HEK293T (cell line): ENCODE measurements at regions not wholly inside any gene's neighbourhood (a gene's known extent, or its start where the extent isn't known, plus 50 kb on each side); places are given as distances from the start of the nearest gene placed in this dataset.

Experiments
- BHLHE40 ChIP-seq: fragments of 450-650 bp; IDR thresholded peaks from 2 replicates; pipeline ENCODE4 v1.6.1; 2016; ENCODE audit warnings: mild to moderate bottlenecking, moderate library complexity, borderline replicate concordance
- FOXA1 ChIP-seq: fragments of 450-650 bp; IDR thresholded peaks from 2 replicates; pipeline ENCODE4 v1.6.1; 2016; ENCODE audit warnings: mild to moderate bottlenecking
- FOXK2 ChIP-seq: fragments of 450-650 bp; IDR thresholded peaks from 2 replicates; pipeline ENCODE4 v1.6.1; 2016; ENCODE audit warnings: mild to moderate bottlenecking
- SUZ12 ChIP-seq: fragments of 450-650 bp; IDR thresholded peaks from 2 replicates; pipeline ENCODE4 v1.6.1; 2016; ENCODE audit warnings: mild to moderate bottlenecking

DNA sequence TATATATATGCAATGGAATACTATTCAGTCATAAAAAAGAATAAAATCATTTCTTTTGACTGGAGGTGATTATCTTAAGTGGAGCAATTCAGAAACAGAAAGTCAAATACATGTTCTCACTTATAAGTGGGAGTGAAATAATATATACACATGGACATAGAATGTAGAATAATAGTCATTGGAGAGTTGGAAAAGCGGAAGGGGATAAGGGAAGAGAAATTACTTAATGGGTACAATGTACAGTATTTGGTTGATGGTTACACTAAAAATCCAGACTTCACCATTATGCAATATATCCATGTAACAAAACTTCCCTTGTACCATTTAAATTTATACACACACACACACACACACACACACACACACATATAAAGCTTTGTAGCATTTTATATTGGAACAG, 84.3 kb downstream of the RAP2B start:
- TF ChIP-seq FOXA1 (no peak), SUZ12 (no peak), BHLHE40 (no peak), FOXK2 (no peak)
